Testis (tissue), 2 donors: ENCODE measurements at regions not wholly inside any gene's neighbourhood (a gene's known extent, or its start where the extent isn't known, plus 50 kb on each side); places are given as distances from the start of the nearest gene placed in this dataset.

Experiments
- POLR2A ChIP-seq: fragments of 450-650 bp; IDR thresholded peaks from one replicate; pipeline ENCODE4 v1.6.1; 2017; ENCODE audit warnings: antibody characterized with exemption, mild to moderate bottlenecking, moderate library complexity
- TF ChIP-seq, protein P1 (sequence below), 3 experiments: fragments of 450-650 bp in 2 of 3; fragments of 200-600 bp in 1 of 3; sonication (generic) in 1 of 3; IDR thresholded peaks; one replicate each; pipeline ENCODE4 v1.5.1; 2016 to 2019; ENCODE audit warnings: antibody characterized with exemption in 3 of 3, mild to moderate bottlenecking in 2 of 3, moderate library complexity in 1 of 3

DNA sequence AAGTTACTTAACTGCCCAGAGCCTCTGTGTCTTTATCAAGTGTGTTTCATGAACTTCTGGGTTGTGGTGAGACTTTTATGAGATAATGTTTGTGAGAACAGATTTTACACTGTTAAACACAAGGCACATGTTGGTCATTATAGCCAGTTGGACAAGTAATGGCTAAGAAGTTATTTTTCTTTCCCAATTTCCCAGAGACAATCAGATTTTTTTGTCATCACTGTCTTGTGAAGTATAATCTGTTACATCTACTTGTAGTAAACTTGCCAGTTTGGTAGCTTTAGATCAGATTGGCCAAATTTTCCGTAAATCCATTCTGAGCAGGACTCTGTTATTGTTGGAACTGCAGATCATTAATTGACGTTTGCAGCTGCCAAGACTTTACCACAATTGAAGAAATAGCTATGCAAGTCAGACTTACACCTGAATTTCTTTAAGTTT, 838.8 kb downstream of the SLC4A3 start:
- TF ChIP-seq, protein P1, sequence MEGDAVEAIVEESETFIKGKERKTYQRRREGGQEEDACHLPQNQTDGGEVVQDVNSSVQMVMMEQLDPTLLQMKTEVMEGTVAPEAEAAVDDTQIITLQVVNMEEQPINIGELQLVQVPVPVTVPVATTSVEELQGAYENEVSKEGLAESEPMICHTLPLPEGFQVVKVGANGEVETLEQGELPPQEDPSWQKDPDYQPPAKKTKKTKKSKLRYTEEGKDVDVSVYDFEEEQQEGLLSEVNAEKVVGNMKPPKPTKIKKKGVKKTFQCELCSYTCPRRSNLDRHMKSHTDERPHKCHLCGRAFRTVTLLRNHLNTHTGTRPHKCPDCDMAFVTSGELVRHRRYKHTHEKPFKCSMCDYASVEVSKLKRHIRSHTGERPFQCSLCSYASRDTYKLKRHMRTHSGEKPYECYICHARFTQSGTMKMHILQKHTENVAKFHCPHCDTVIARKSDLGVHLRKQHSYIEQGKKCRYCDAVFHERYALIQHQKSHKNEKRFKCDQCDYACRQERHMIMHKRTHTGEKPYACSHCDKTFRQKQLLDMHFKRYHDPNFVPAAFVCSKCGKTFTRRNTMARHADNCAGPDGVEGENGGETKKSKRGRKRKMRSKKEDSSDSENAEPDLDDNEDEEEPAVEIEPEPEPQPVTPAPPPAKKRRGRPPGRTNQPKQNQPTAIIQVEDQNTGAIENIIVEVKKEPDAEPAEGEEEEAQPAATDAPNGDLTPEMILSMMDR (IDR thresholded peaks at IDR 0.05), result no peak
- TF ChIP-seq POLR2A, result no peak
